NCI-H2196 treated with DMSO at 0.1 percent for 48 hours (cell line): ENCODE measurements at regions not wholly inside any gene's neighbourhood (a gene's known extent, or its start where the extent isn't known, plus 50 kb on each side); places are given as distances from the start of the nearest gene placed in this dataset.

Experiments used
- DNase-seq: peaks from one replicate; lab custom pipeline; 2025; ENCODE audit not compliant: unreplicated experiment; lab: John Stamatoyannopoulos, UW

DNA sequence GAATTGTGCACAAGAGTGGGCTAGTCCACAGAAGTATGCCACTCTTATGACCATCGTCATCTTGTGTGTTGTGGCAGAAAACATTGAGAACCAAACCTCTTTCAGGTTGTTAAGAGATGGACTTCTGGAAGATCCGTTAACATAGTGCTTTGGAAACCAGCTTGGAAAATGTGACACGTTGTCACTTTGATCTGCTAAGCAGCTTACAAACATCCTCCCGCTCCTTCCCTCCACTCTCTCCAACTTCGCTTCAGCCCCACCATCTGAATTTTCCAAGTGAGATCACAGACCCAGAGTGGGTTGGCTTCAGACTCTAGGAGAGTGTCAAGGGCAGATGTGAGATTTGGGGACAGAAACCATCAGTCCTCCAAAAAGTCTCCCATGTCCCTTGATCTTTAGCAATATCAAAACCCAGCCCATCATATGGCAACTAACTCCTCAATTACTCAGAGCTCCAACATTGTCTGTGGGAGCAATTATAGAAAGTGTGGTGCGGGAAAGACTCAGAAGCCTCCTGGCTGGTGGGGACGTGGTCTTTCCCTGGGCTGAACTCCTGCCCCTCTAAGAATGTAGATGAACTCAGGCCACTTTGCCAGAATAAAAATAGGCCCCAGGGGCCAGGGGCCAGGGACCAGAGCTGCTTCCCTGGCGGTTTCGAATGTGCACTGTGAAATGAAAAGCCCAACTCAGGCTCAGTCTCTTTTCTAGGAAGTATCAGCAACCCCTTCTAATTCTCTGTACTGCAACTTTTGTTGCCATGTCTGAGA is 129.5 kb downstream of the SLC38A6 start:
- no peak for DNase-seq

DNA sequence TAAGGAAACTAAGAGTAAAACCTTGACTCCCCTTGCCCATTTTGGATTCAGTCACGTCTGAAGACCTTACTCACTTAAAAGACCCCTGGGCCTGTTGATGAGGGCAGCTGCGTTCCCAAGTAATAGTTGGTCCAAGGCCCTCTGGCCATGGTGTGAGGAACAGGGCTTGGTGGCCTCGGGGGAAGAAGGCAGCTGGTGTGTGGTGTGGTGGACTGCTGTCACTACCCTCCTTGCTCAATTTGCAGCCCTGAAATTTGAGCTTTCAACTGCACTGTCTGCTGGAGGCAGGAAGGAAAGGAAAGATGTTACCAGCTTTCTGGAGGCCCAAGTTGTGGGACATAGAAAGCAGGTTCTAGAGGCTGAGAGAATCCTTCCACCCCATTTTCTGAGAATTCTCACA is 128.2 kb downstream of the SLC38A6 start:
- DNase-seq = no peak

DNA sequence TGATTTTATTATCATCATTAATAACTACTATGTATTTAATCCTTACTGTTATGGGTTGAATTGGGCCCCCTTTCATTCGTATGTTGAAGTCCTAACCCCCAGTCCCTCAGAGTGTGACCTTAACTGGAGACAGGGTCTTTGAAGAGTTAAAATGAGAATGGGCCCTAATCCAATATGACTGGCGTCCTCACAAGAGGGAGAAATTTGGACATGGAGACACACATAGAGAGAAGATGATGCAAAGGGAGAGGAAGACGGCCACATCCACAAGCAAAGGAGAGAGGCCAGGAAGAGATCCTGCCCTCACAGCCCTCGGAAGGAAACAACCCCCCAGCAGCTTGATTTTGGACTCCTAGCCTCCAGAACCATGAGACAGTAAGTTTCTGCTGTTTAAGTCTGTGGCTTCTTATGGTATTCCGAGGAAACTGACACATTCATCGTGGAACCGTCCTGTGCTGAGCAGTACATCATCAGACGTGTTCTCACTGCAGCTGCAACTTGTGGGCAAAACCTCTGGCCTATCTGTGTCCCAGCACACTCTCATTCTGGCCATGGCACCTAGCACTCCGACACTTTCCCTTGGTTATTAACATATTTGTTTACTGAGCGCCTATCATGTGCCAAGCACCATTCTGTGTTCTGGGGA is 127.6 kb downstream of the SLC38A6 start:
- no peak for DNase-seq

DNA sequence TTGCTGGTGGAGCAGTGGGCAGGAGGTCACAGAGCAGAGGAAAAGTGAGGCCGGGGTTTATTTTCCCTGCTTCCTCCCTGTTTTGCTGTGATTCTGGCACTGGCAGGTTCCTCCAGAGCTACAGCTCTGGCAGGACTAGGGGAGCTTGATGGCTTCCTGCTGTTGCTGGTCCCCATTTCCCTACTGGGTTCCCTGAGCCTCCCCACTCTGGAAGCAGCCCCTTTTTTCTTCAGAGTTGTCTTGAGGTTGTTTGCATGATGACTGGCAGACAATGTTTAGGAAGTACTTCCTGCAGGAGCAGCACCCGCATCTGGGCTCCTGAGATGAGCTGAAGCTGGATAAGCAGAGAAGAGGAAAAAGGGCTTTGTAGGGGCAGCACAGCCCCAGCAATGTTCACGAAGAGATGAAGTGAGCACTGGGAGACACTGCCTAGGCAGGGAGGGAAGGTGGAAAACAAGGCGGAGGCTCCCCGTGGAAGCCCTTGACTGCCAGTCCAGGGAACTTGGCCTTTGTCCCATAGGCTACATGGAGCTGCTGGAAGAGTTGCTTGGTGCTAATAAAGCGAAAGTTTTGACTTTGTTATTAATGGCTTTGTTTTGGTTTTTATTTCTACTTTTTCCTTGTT is 126.9 kb downstream of the SLC38A6 start:
- no peak for DNase-seq

DNA sequence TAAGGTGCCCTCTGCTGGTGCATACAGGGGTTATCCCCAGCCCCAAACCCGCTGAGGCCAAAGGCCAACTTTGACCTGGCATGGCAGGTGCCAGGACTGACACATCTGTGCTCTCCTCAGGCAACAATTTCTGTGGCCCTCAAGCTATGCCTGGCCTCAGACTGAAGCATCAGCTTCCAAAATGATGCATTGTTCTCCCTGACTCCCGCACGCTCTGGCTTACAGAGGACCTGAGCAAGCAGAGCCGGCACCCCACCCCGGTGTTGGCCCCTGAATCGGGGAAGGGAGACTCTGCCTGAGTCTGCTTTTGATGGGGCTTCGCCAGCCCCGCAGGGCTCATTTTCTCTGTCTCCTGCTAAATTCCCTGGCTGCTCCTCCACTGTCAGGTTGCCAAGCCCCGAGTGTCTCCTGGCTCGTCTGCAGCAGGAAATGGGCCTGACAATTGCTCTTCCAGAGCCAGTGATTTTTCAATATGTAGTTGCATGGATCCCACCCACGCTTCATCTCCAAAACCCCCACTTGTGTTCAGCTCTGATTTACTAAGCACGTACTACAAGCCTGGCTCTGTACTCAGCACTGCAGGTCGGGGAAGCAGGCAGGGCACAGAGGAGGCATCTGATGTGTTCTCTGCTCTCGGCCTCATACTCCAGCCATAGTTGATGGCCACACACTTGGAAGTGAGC is 126.1 kb downstream of the SLC38A6 start:
- DNase-seq = no peak

DNA sequence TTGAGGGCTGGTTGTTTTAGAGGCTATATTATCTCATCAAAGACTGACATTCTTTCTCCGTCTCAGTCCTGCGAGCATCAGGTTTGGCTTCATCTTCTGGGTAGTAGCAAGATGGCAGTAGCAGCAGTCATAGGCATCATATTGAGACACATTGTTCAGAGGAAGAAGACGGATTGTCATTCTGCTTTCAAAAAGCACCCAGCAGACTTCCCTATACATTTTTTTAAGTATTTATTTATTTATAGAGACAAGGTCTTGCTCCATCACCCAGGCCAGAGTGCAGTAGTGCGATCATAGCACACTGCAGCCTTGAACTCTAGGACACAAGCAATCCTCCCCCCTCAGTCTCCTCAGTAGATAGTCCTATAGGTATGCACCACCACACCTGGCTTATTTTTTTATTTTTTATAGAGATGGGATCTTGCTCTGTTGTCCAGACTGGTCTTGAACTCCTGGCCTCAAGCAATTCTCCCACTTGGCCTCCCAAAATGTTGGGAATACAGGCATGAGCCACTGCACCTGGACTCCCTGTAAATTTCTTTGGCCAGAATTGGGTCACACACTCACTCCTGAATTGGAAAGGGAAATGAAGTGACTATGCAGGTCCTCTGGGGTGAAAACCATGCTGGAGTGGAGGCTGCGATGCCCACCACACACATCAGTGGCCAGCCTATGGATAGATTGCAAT is 125.4 kb downstream of the SLC38A6 start:
- DNase-seq = no peak

DNA sequence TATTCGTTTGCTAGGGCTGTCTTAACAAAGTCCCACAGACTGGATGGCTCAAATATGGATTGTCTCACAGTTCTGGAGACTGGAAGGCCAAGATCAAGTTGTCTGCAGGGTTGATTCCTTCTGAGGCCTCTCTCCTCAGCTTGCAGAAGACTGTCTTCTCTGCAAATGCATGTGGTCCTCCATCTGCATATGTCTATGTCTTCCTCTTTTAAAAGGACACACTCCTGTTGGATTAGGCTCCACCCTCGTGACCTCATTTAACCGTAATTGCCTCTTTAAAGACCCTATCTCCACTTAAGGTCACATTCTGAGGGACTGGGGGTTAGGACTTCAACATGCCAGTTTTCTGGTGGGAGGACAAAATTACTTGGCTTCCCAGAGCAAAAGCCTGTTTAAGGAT is 123.3 kb downstream of the SLC38A6 start:
- no peak for DNase-seq

DNA sequence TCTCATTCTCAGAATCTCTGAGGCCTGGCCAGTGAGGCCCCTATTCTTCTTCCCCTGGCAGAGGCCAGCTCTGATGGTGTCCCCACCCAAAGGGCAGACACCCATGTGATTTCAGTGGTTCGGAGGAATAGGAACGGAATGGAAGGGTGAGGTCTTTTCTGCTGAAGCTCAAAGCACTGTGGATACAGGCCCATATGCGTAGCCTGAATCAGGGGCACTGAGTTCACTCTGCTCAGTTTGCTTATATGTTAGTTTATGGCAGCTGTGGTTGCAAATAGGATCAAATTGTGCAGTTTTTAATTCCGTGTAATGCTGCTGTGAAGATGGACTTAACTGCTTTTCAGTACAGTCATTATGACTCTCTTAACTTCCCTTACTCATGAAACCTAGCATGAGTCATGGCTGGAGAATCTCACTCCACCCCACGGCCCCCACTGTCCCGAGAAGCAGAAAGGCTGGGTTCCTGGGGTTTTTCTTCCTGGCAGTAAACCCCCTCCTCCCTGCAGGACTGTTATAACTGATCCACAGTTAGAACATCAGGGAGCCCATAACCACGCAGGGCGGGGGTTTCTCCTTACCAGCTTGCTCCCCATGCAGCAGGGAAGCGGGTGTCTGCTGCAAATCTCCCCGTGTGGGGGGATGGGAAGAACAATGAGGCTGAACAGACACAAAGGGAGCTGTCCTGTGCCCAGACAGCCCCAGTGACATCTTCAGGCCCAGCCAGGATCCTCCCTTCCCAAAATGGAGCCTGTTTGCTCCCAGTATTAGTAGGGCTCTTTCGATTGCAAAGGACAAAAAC is 122.7 kb downstream of the SLC38A6 start:
- DNase-seq = no peak

DNA sequence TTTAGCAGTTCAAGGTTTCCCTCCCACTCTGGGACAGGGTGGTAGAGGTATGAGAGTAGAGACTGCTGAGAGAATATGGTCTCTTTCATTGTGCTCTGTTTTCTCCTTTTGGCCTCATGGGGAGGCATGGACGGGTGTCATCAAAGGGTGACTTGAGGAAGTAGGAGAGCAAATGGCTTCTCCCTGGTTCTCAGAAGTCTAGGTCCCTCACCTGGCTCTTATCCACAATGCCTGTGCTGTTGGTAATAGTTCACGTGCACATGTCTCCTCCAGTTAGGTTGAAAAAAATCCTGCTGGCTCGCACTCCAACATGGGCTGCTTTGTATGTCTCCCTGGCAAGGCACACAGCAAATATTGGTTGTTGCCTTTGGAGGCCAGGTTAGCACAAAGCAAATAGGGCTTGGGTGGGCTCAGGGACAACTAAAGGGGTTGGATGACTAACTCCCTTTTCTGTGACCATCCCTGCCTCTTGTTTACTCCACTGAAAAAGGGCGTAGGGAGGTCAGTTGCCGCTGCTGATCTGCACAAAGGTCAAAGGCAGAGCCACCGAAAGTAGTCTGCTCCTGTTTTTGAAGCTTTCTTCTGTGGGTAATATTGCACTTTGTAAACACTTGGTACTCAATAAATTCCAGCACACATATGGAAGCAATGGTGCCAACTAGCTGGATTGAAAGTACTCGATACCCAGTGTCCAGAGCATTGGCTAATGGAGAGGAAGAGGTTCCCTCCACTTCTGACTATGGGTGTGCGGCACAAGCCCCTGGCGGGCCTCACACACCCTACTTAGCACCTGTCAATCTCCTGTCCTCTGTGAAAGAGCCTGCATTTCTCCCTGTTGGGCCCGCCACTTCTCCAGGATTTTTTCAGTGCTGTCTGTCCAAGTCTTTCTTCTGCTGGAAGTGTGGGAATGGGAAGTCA is 121.8 kb downstream of the SLC38A6 start:
- no peak for DNase-seq
